Retinal pigment epithelial cell (primary cell): ENCODE measurements at regions not wholly inside any gene's neighbourhood (a gene's known extent, or its start where the extent isn't known, plus 50 kb on each side); places are given as distances from the start of the nearest gene placed in this dataset.

Source experiments
- DNase-seq: peaks from one replicate; pipeline ENCODE4 v3.0.0-alpha.2; 2010; ENCODE audit warnings: low read depth
- H3K4me3 ChIP-seq: 2 replicates; pipeline ENCODE4 v1.5.1; 2011; ENCODE audit warnings: mild to moderate bottlenecking, low read length, control low read depth, moderate library complexity
- TF ChIP-seq, protein P1 (sequence below): conservative IDR thresholded peaks from 2 replicates; pipeline ENCODE4 v1.5.1; 2011; ENCODE audit warnings: low read depth, low read length, control low read depth, inconsistent platforms

DNA sequence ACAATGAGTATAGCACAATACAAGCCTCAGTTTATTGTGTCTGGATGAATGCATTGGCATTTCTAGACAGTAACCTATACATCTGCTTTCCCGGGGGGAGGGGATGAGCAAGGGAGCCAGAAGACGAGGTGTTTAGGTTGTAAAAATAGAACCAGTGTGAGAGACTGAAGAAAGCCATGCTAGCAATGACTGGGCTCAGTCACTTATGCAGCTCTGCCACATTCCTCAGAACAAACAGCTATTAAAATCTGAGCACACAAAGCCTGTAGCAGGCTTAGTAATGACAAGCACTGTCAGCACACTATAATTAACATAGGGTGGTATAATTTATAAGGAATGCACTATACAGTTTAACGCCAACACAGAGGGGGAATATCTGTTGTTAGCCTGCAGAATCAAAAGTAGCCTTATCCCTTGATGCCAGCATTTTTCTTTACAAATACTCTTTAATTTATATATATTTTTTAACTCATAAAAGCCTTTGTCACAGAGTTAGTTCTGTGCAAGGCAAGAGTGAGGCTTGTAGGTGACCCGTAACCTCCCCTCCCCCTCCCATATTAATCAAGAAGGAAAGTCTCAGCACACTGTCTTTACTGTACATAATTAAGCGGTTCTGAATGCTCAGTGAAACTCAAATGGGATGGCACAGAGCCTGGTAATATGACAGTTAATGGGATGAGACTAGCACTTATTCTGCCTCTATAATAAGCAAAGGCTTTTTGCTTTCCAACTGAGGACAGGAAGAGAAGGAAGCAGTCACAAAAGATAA lies 295.4 kb downstream of the CSNK1G3 start:
- peak; percentile 55 for DNase-seq
- H3K4me3 ChIP-seq = no peak overlapping the region
- TF ChIP-seq, protein P1, sequence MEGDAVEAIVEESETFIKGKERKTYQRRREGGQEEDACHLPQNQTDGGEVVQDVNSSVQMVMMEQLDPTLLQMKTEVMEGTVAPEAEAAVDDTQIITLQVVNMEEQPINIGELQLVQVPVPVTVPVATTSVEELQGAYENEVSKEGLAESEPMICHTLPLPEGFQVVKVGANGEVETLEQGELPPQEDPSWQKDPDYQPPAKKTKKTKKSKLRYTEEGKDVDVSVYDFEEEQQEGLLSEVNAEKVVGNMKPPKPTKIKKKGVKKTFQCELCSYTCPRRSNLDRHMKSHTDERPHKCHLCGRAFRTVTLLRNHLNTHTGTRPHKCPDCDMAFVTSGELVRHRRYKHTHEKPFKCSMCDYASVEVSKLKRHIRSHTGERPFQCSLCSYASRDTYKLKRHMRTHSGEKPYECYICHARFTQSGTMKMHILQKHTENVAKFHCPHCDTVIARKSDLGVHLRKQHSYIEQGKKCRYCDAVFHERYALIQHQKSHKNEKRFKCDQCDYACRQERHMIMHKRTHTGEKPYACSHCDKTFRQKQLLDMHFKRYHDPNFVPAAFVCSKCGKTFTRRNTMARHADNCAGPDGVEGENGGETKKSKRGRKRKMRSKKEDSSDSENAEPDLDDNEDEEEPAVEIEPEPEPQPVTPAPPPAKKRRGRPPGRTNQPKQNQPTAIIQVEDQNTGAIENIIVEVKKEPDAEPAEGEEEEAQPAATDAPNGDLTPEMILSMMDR = no peak

DNA sequence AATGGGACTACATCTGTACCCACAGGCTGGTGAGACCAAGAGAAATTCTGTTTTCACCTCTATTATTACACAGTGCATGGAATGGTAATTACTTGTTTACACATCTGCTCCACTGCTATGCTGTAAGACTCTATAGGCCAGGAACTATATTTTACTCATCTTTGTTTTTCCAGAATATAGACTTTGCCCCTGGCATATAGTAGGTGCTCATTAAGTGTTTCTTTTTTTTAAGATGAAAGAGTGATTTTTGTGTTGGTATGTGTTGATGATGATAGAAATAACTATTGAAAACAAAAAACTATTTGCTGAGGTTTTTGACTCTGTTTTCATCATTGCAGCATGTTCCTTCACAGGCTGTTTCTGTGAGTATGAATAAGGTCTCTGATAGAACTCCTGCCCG lies 294.7 kb downstream of the CSNK1G3 start:
- H3K4me3 ChIP-seq = no peak overlapping the region
- no peak for DNase-seq
- TF ChIP-seq, protein P1 = no peak

DNA sequence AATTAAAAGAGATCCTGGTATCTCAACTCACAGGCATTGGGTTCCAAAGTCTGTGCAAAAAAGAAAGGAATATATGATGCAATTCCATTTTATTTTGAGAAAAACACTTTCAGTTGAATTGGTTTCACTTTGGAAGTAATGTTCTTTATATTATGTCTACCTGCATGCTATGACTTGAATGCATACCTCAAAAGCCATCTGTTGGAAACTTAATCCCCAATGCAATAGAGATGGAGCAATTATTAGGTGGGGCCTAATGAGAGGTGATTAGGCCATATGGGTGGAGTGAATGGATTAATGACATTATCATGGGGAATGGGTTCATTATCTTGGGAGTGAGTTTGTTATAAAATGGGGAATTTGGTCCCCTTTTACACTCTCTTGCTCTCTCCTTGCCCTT lies 293.3 kb downstream of the CSNK1G3 start:
- DNase-seq = no peak
- H3K4me3 ChIP-seq = no peak overlapping the region
- TF ChIP-seq, protein P1 = no peak

DNA sequence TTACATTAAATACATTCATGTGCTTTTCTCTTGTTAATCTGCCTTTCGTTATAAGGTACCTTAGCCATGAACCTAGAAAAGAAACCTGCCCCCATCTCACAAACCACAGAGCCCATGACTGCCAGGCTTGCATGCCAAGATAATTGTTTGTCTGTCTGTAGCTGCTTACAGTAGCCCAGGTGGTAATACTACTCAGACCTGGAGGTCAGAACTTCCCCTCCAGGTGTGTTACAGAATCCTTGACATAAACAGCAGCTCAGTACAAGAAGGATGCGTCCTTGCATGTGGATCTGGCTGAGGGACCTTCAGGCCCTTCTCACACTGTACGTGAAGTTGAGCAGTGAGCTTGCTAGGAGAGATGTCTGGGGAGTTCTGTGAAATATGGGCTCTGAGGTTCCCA lies 291.4 kb downstream of the CSNK1G3 start:
- no peak for DNase-seq
- H3K4me3 ChIP-seq = no peak overlapping the region
- TF ChIP-seq, protein P1 = no peak

DNA sequence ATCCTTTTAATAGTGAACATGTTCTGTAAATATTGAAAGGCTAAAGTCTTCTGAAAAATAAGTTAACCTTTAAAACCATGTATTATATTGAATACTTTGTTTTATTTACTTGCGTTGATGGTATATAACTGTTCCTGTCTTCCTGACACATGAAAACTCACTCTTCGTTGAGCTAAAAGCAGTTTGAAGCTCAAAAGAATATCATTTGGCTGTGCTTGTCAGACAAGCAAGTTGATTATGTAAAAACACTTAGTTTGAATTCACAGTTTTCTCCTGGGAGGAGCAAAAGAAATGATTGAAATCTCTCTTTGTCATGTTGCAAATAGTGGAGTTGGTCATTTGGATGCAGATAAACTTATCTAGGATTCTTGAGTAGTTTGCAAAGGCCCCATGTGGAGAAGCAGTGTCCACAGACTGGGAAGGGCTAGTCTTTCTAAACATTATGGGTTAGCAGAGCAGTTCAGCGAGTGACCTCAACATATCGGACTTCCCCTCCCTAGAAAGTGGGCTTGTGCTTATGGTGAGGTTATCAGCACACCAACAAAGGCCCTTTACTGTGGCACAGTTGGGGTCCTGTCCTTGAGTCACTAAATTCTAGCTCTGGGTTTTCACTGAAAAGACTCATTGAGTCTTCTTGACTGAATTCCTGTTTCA lies 290.4 kb downstream of the CSNK1G3 start:
- TF ChIP-seq, protein P1 = no peak
- DNase-seq = no peak
- no peak overlapping the region for H3K4me3 ChIP-seq

DNA sequence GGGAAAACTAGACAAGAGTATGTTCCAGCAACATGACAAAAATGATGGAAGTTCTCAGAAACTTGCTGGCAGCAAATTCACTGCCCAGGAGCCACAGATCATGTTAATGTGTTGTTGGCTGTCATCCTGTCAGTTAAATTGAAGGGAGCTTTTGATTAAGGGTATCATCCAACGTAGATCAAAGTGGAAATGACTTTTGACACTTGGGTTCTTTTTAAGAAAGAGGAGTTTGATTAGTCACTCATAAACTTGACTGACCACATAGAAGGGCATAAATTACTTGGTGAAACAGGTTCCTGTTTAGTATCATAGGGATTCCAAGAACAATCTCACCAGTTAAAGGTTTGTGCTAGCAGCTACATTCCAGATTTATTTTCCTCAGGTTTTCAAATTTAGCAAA lies 288.7 kb downstream of the CSNK1G3 start:
- DNase-seq = no peak
- TF ChIP-seq, protein P1 = no peak
- H3K4me3 ChIP-seq = no peak overlapping the region

DNA sequence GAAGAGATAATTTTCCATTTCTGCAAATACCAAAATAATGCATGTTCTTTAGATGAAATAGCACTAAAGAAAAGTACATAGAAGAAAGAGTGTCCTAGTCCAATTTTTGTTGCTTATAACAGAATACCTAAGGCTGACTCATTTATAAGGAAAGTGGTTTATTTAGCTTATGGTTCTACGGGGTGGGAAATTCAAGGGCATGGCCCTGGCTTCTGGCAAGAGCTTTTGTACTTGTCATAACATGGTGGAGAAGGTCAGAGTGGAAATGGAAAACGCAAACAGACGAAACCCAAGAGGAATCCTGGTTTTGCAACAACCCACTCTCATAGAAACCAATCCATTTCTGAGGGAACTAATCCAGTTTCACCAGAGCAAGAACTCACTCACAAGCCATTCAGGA lies 283.7 kb downstream of the CSNK1G3 start:
- TF ChIP-seq, protein P1 = no peak
- H3K4me3 ChIP-seq = no peak overlapping the region
- DNase-seq = no peak
